HEK293 (cell line): ENCODE measurements at regions not wholly inside any gene's neighbourhood (a gene's known extent, or its start where the extent isn't known, plus 50 kb on each side); places are given as distances from the start of the nearest gene placed in this dataset.

Experiments used
- CTCF ChIA-PET: fragments of 350-600 bp; formaldehyde crosslinking; extraction: SDS; loops from one replicate; lab custom pipeline; 2021; ENCODE audit warnings: antibody characterized with exemption; lab: Yijun Ruan, JAX
- POLR2A ChIA-PET: fragments of 300-600 bp; formaldehyde crosslinking; extraction: SDS; loops from one replicate; lab custom pipeline; 2020; ENCODE audit warnings: antibody characterized with exemption, inconsistent platforms; lab: Yijun Ruan, JAX
- H3K27ac ChIP-seq: fragments of 200-500 bp; sonication (Bioruptor generic); 2 replicates; pipeline ENCODE4 v1.5.1; 2014; ENCODE audit warnings: low read depth, low read length, control low read depth, inconsistent platforms; ENCODE audit errors: extremely low read depth
- H3K36me3 ChIP-seq, 2 experiments: fragments of 200-500 bp in 1 of 2; sonication (Bioruptor generic) in 1 of 2; 1 replicate in 1 of 2; 2 replicates in 1 of 2; pipeline ENCODE4 v1.5.1; 2014 to 2017; ENCODE audit warnings: inconsistent platforms in 2 of 2, low read length in 2 of 2; ENCODE audit not compliant: control insufficient read depth in 2 of 2, insufficient read depth in 1 of 2
- H3K4me1 ChIP-seq: fragments of 200-500 bp; sonication (Bioruptor generic); 2 replicates; pipeline ENCODE4 v1.5.1; 2014; ENCODE audit warnings: mild to moderate bottlenecking, low read length, inconsistent platforms; ENCODE audit not compliant: control insufficient read depth, insufficient read depth
- H3K4me3 ChIP-seq: 2 replicates; pipeline ENCODE4 v1.5.1; 2011; ENCODE audit warnings: low read depth, mild to moderate bottlenecking, control low read depth, low read length, moderate library complexity
- H3K9me3 ChIP-seq: fragments of 200-500 bp; sonication (Bioruptor generic); 2 replicates; pipeline ENCODE4 v1.5.1; 2014; ENCODE audit warnings: low read depth, low read length, inconsistent platforms; ENCODE audit not compliant: control insufficient read depth, insufficient read depth
- OVOL3 ChIP-seq: fragments of 450-650 bp; formaldehyde crosslinking; IDR thresholded peaks from 2 replicates; pipeline ENCODE4 v1.5.1; 2016; ENCODE audit warnings: missing biosample characterization, missing genetic modification characterization
- SP3 ChIP-seq: fragments of 450-650 bp; formaldehyde crosslinking; IDR thresholded peaks from 2 replicates; pipeline ENCODE4 v1.5.1; 2016; ENCODE audit warnings: missing biosample characterization, missing genetic modification characterization
- SP7 ChIP-seq: fragments of 450-650 bp; formaldehyde crosslinking; IDR thresholded peaks from 2 replicates; pipeline ENCODE4 v1.5.1; 2016; ENCODE audit warnings: missing biosample characterization, missing genetic modification characterization
- YY1 ChIP-seq: fragments of 450-650 bp; formaldehyde crosslinking; IDR thresholded peaks from 2 replicates; pipeline ENCODE4 v1.5.1; 2018; ENCODE audit warnings: missing biosample characterization, missing genetic modification characterization
- ZNF157 ChIP-seq: fragments of 450-650 bp; formaldehyde crosslinking; IDR thresholded peaks from 2 replicates; pipeline ENCODE4 v1.5.1; 2016; ENCODE audit warnings: missing biosample characterization, missing genetic modification characterization
- ZNF211 ChIP-seq: fragments of 450-650 bp; formaldehyde crosslinking; IDR thresholded peaks from 2 replicates; pipeline ENCODE4 v1.5.1; 2016; ENCODE audit warnings: low read depth, missing biosample characterization, missing genetic modification characterization
- ZNF214 ChIP-seq: fragments of 450-650 bp; formaldehyde crosslinking; IDR thresholded peaks from 2 replicates; pipeline ENCODE4 v1.5.1; 2017; ENCODE audit warnings: missing biosample characterization, mild to moderate bottlenecking, missing genetic modification characterization, borderline replicate concordance
- ZNF324 ChIP-seq: fragments of 450-650 bp; formaldehyde crosslinking; IDR thresholded peaks from 2 replicates; pipeline ENCODE4 v1.5.1; 2016; ENCODE audit warnings: missing biosample characterization, missing genetic modification characterization
- ZNF37A ChIP-seq: fragments of 450-650 bp; IDR thresholded peaks from 2 replicates; pipeline ENCODE4 v1.5.1; 2018; ENCODE audit warnings: missing biosample characterization, missing genetic modification characterization
- ZNF549 ChIP-seq: fragments of 450-650 bp; IDR thresholded peaks from 2 replicates; pipeline ENCODE4 v1.5.1; 2018; ENCODE audit warnings: missing biosample characterization, missing genetic modification characterization, mild to moderate bottlenecking, inconsistent platforms, moderate library complexity
- ZNF558 ChIP-seq: fragments of 450-650 bp; formaldehyde crosslinking; IDR thresholded peaks from 2 replicates; pipeline ENCODE4 v1.5.1; 2016; ENCODE audit warnings: missing biosample characterization, missing genetic modification characterization
- ZNF571 ChIP-seq: fragments of 450-650 bp; formaldehyde crosslinking; IDR thresholded peaks from 2 replicates; pipeline ENCODE4 v1.5.0; 2017; ENCODE audit warnings: missing biosample characterization, missing genetic modification characterization
- ZNF600 ChIP-seq: fragments of 450-650 bp; formaldehyde crosslinking; IDR thresholded peaks from 2 replicates; pipeline ENCODE4 v1.5.1; 2016; ENCODE audit warnings: missing biosample characterization, missing genetic modification characterization
- ZNF76 ChIP-seq: fragments of 450-650 bp; formaldehyde crosslinking; IDR thresholded peaks from 2 replicates; pipeline ENCODE4; 2016; ENCODE audit warnings: low read depth, missing biosample characterization, missing genetic modification characterization, borderline replicate concordance
- ZNF768 ChIP-seq: fragments of 450-650 bp; formaldehyde crosslinking; IDR thresholded peaks from 2 replicates; pipeline ENCODE4 v1.5.1; 2018; ENCODE audit warnings: missing biosample characterization, mild to moderate bottlenecking, missing genetic modification characterization
- ZSCAN30 ChIP-seq: fragments of 450-650 bp; IDR thresholded peaks from 2 replicates; pipeline ENCODE4 v1.5.1; 2018; ENCODE audit warnings: missing biosample characterization, mild to moderate bottlenecking, missing genetic modification characterization, moderate library complexity
- TF ChIP-seq, protein P1 (sequence below): fragments of 450-650 bp; formaldehyde crosslinking; IDR thresholded peaks from 2 replicates; pipeline ENCODE4 v1.5.1; 2016; ENCODE audit warnings: missing biosample characterization, missing genetic modification characterization
- TF ChIP-seq, protein P2 (sequence below): fragments of 450-650 bp; formaldehyde crosslinking; IDR thresholded peaks from 2 replicates; pipeline ENCODE4 v1.5.1; 2016; ENCODE audit warnings: missing biosample characterization, missing genetic modification characterization
- TF ChIP-seq, protein P3 (sequence below): fragments of 450-650 bp; formaldehyde crosslinking; IDR thresholded peaks from 2 replicates; pipeline ENCODE4 v1.5.1; 2016; ENCODE audit warnings: missing biosample characterization, missing genetic modification characterization
- TF ChIP-seq, protein P4 (sequence below): fragments of 450-650 bp; formaldehyde crosslinking; IDR thresholded peaks from 2 replicates; pipeline ENCODE4 v1.5.1; 2017; ENCODE audit warnings: missing biosample characterization, missing genetic modification characterization
- TF ChIP-seq, protein P5 (sequence below): fragments of 450-650 bp; formaldehyde crosslinking; IDR thresholded peaks from 2 replicates; pipeline ENCODE4 v1.5.1; 2016; ENCODE audit warnings: missing biosample characterization, missing genetic modification characterization
- TF ChIP-seq, protein P6 (sequence below): fragments of 450-650 bp; formaldehyde crosslinking; IDR thresholded peaks from 2 replicates; pipeline ENCODE4 v1.5.0; 2017; ENCODE audit warnings: missing biosample characterization, missing genetic modification characterization, borderline replicate concordance

DNA sequence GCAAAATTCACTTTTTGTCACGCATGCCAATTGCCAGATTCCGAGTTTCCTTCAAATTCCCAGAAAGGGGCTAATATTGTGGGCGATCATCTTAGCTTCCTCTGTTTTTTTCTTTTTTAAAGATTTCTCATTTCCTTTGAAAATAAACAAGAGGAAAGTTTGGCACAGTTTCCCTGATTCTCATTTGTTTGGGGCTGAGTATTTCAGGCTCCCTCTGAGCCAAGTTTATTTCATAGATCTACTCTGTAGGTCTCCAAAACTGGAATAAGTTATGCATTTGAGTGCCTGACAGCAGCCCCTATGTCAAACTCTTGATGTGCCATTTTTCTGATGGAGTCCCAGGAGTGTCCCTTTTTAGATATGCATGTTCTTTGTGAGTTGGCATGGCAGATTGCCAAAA lies 1297.2 kb upstream of the WWC1 start:
- ChIA-PET POLR2A (no interaction called here), CTCF (interaction anchor here (0.6 kb wide), 1 partner anchor 460 kb away, joined by 3 read pairs; no protein-coding TSS in a partner anchor)
- Histone ChIP-seq H3K4me3 (no peak overlapping the region), H3K27ac (no peak overlapping the region), H3K4me1 (no peaks in the 10 kb centered on the region), H3K9me3 (no peaks in the 10 kb centered on the region), H3K36me3 (no peaks in the 10 kb centered on the region)
- TF ChIP-seq ZNF768 (tag by site-specific recombination) (no peak), YY1 (no peak), SP3 (tag by site-specific recombination) (no peak), ZNF571 (tag by site-specific recombination) (no peak), ZNF558 (tag by site-specific recombination) (no peak), ZNF600 (no peak), ZSCAN30 (tag by site-specific recombination) (no peak), ZNF76 (tag by site-specific recombination) (no peak), ZNF157 (tag by site-specific recombination) (no peak), ZNF324 (tag by site-specific recombination) (no peak), ZNF37A (tag by site-specific recombination) (no peak), OVOL3 (tag by site-specific recombination) (no peak), ZNF549 (tag by site-specific recombination) (no peak)
- TF ChIP-seq, protein P1, sequence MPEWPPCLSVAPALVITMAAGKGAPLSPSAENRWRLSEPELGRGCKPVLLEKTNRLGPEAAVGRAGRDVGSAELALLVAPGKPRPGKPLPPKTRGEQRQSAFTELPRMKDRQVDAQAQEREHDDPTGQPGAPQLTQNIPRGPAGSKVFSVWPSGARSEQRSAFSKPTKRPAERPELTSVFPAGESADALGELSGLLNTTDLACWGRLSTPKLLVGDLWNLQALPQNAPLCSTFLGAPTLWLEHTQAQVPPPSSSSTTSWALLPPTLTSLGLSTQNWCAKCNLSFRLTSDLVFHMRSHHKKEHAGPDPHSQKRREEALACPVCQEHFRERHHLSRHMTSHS, result no peak
- TF ChIP-seq, protein P2, sequence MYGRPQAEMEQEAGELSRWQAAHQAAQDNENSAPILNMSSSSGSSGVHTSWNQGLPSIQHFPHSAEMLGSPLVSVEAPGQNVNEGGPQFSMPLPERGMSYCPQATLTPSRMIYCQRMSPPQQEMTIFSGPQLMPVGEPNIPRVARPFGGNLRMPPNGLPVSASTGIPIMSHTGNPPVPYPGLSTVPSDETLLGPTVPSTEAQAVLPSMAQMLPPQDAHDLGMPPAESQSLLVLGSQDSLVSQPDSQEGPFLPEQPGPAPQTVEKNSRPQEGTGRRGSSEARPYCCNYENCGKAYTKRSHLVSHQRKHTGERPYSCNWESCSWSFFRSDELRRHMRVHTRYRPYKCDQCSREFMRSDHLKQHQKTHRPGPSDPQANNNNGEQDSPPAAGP, result no peak
- TF ChIP-seq, protein P3, sequence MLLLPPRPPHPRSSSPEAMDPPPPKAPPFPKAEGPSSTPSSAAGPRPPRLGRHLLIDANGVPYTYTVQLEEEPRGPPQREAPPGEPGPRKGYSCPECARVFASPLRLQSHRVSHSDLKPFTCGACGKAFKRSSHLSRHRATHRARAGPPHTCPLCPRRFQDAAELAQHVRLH (tag by site-specific recombination), result no peak
- TF ChIP-seq, protein P4, sequence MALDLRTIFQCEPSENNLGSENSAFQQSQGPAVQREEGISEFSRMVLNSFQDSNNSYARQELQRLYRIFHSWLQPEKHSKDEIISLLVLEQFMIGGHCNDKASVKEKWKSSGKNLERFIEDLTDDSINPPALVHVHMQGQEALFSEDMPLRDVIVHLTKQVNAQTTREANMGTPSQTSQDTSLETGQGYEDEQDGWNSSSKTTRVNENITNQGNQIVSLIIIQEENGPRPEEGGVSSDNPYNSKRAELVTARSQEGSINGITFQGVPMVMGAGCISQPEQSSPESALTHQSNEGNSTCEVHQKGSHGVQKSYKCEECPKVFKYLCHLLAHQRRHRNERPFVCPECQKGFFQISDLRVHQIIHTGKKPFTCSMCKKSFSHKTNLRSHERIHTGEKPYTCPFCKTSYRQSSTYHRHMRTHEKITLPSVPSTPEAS, result no peak
- TF ChIP-seq, protein P5, sequence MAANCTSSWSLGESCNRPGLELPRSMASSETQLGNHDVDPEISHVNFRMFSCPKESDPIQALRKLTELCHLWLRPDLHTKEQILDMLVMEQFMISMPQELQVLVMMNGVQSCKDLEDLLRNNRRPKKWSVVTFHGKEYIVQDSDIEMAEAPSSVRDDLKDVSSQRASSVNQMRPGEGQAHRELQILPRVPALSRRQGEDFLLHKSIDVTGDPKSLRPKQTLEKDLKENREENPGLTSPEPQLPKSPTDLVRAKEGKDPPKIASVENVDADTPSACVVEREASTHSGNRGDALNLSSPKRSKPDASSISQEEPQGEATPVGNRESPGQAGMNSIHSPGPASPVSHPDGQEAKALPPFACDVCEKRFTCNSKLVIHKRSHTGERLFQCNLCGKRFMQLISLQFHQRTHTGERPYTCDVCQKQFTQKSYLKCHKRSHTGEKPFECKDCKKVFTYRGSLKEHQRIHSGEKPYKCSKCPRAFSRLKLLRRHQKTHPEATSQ (tag by site-specific recombination), result no peak

DNA sequence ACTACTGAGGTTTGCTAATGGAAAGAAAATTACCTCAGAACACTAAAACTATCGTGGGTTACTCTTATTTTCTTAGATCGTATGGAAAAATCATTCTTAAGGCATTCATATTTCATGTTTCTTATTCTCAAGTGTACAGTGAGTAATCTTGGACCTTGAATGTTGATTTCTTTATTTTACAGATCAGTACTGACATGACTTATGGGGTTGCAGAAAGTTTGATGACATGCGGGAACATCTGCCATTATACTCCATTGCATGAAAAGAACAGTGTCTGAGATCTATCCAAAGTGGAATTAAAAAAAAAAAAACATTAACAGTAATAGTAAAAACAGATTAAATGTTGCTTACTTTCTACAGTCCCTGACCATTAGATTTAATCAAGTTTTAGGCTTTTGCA lies 1290.2 kb upstream of the WWC1 start:
- H3K9me3 ChIP-seq, result no peaks in the 10 kb centered on the region
- CTCF ChIA-PET, result no interaction called here

More for the DNA sequence above, 1290.2 kb upstream of the WWC1 start:
- Histone ChIP-seq H3K36me3 (no peaks in the 10 kb centered on the region), H3K4me3 (no peak overlapping the region), H3K27ac (no peak overlapping the region), H3K4me1 (no peaks in the 10 kb centered on the region)
- TF ChIP-seq ZNF214 (tag by site-specific recombination) (no peak), ZNF211 (no peak), SP7 (tag by site-specific recombination) (no peak)
- TF ChIP-seq, protein P6, sequence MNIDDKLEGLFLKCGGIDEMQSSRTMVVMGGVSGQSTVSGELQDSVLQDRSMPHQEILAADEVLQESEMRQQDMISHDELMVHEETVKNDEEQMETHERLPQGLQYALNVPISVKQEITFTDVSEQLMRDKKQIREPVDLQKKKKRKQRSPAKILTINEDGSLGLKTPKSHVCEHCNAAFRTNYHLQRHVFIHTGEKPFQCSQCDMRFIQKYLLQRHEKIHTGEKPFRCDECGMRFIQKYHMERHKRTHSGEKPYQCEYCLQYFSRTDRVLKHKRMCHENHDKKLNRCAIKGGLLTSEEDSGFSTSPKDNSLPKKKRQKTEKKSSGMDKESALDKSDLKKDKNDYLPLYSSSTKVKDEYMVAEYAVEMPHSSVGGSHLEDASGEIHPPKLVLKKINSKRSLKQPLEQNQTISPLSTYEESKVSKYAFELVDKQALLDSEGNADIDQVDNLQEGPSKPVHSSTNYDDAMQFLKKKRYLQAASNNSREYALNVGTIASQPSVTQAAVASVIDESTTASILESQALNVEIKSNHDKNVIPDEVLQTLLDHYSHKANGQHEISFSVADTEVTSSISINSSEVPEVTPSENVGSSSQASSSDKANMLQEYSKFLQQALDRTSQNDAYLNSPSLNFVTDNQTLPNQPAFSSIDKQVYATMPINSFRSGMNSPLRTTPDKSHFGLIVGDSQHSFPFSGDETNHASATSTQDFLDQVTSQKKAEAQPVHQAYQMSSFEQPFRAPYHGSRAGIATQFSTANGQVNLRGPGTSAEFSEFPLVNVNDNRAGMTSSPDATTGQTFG, result no peak
- TF ChIP-seq, all 188 proteins: peak for 0
- POLR2A ChIA-PET, result no interaction called here
